Stimulated activated CD8-positive, alpha-beta memory T cell treated with anti-CD3 and anti-CD28 coated beads, Interleukin-15, amount 100 ng/mL, for 1 hour (primary cell): ENCODE measurements at regions not wholly inside any gene's neighbourhood (a gene's known extent, or its start where the extent isn't known, plus 50 kb on each side); places are given as distances from the start of the nearest gene placed in this dataset.

Experiments
- DNase-seq: peaks from one replicate; pipeline ENCODE4 v3.0.0-alpha.2; 2020; ENCODE audit warnings: low read depth

GRCh38 chr7:21364801-21365271, 63.0 kb upstream of the SP4 start:
- no peak for DNase-seq

- DNase-seq = no peak
Measured at GRCh38 chr7:21365866-21366624, 61.8 kb upstream of the SP4 start.

GRCh38 chr7:21367081-21367480, 60.8 kb upstream of the SP4 start:
- DNase-seq = no peak

GRCh38 chr7:21367537-21367936, 60.3 kb upstream of the SP4 start:
- DNase-seq = no peak

- DNase-seq = no peak
Measured at GRCh38 chr7:21368317-21368716, 59.6 kb upstream of the SP4 start.

- no peak for DNase-seq
Measured at GRCh38 chr7:21370283-21370982, 57.5 kb upstream of the SP4 start.

- no peak for DNase-seq
Measured at GRCh38 chr7:21371360-21371759, 56.5 kb upstream of the SP4 start.

- no peak for DNase-seq
Measured at GRCh38 chr7:21373031-21373430, 54.9 kb upstream of the SP4 start.

GRCh38 chr7:21374134-21374533, 53.7 kb upstream of the SP4 start:
- DNase-seq = no peak

- no peak for DNase-seq
Measured at GRCh38 chr7:21377545-21377944, 50.3 kb upstream of the SP4 start.
